Panc1 (cell line): ENCODE measurements at regions not wholly inside any gene's neighbourhood (a gene's known extent, or its start where the extent isn't known, plus 50 kb on each side); places are given as distances from the start of the nearest gene placed in this dataset.

Source experiments
- ATAC-seq: fragments of 200-7000 bp; cut with Tn5 transposase; 2 replicates; pipeline ENCODE4 v1.9.1; 2020; ENCODE audit warnings: mild to moderate bottlenecking, moderate library complexity
- BruUV-seq: library from RNA; stranded (reverse); fragments of 400-500 nt; replicated peaks from 2 replicates; lab custom pipeline; 2021; lab: Mats Ljungman, UMichigan
- CTCF ChIA-PET: fragments of 300-600 bp; sonication (Branson Sonifier 250); formaldehyde crosslinking; loops from one replicate; lab custom pipeline; 2022; ENCODE audit warnings: antibody characterized with exemption; lab: Charles Lee
- POLR2A ChIA-PET: fragments of 300-600 bp; sonication (Branson Sonifier 250); formaldehyde crosslinking; loops from one replicate; lab custom pipeline; 2022; ENCODE audit warnings: antibody characterized with exemption; lab: Charles Lee
- DNase-seq: peaks from one replicate; pipeline ENCODE4 v3.0.0-alpha.2; 2010; ENCODE audit warnings: low read depth, low spot score
- H3K27ac ChIP-seq: 2 replicates; pipeline ENCODE4 v1.5.1; 2011; ENCODE audit warnings: mild to moderate bottlenecking, low read length, inconsistent platforms
- H3K27me3 ChIP-seq: fragments of 200-500 bp; sonication (Bioruptor generic); 2 replicates; pipeline ENCODE4 v1.6.0; 2014; ENCODE audit warnings: low read length, inconsistent platforms; ENCODE audit not compliant: control insufficient read depth, insufficient read depth
- H3K36me3 ChIP-seq: fragments of 200-500 bp; sonication (Bioruptor generic); 2 replicates; pipeline ENCODE4 v1.5.1; 2014; ENCODE audit warnings: inconsistent platforms, mild to moderate bottlenecking, low read length, moderate library complexity; ENCODE audit not compliant: control insufficient read depth, insufficient read depth
- H3K4me1 ChIP-seq: 2 replicates; pipeline ENCODE4 v1.5.1; 2011; ENCODE audit warnings: inconsistent platforms, mild to moderate bottlenecking, low read length, moderate library complexity; ENCODE audit not compliant: control insufficient read depth, insufficient read depth
- H3K4me3 ChIP-seq, 2 experiments: 2 replicates each; pipeline ENCODE4 v1.5.1; 2011 to 2012; ENCODE audit warnings: low read depth in 2 of 2, low read length in 2 of 2, mild to moderate bottlenecking in 2 of 2, inconsistent platforms in 1 of 2, moderate library complexity in 1 of 2
- H3K9me3 ChIP-seq: fragments of 200-500 bp; sonication (Bioruptor generic); 2 replicates; pipeline ENCODE4 v1.5.1; 2014; ENCODE audit warnings: low read depth, mild to moderate bottlenecking, inconsistent platforms, low read length, moderate library complexity; ENCODE audit not compliant: control insufficient read depth, insufficient read depth
- CTCF ChIP-seq: fragments of 450-650 bp; IDR thresholded peaks from 2 replicates; pipeline ENCODE4 v1.5.1; 2017; ENCODE audit warnings: mild to moderate bottlenecking
- POLR2AphosphoS5 ChIP-seq: IDR thresholded peaks from 2 replicates; pipeline ENCODE4 v1.6.1; 2012; ENCODE audit warnings: mild to moderate bottlenecking, low read depth, low read length, moderate library complexity
- SIN3A ChIP-seq: IDR thresholded peaks from 2 replicates; pipeline ENCODE4 v1.6.1; 2012; ENCODE audit warnings: low read depth, mild to moderate bottlenecking, low read length, moderate library complexity, borderline replicate concordance; ENCODE audit not compliant: insufficient read depth
- TCF7L2 ChIP-seq: IDR thresholded peaks from 2 replicates; pipeline ENCODE4 v1.6.1; 2011; ENCODE audit warnings: mild to moderate bottlenecking, low read depth, low read length, inconsistent platforms
- in situ Hi-C: cut with HindIII; loops from 2 replicates; pipeline ENCODE4 v1.10.0; 2016; ENCODE audit warnings: low sequenced_read_pairs, low pct_unique_long_range_greater_than_20kb
- intact Hi-C: fragments of 100-400 bp; cut with micrococcal nuclease; formaldehyde crosslinking; loops from one replicate; pipeline ENCODE4 v1.10.0; 2022; ENCODE audit not compliant: unreplicated experiment
- TF ChIP-seq, protein P1 (sequence below), 2 experiments: IDR thresholded peaks; 2 replicates each; pipeline ENCODE4 v1.6.1; 2011 to 2012; ENCODE audit warnings: low read depth in 2 of 2, control low read depth in 1 of 2, low read length in 1 of 2, mild to moderate bottlenecking in 1 of 2, moderate library complexity in 1 of 2; ENCODE audit not compliant: insufficient read depth in 1 of 2

DNA sequence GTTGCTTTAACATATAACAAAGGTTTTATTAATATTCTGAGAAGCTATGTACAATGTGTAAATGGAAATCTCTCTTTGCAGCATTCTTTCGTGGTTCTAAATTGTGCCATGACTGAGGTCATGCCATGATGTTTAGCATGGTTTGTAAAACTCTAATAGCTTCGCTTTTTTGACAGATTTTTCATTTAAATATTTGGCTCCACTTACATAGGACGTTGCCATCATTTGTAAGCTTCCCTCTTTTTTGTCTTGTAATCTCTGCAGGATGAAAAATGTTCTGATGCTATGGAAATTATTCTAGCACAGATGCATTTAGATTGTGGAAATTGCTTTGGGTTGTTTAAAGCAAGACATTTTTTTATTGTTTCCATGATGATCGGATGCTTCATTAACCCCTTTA, 1054.8 kb downstream of the MAT2B start:
- H3K9me3 ChIP-seq = no peaks in the 10 kb centered on the region
- in situ Hi-C loops (no loop called here), intact Hi-C loops (no loop called here)
- no TSS peak for BruUV-seq
- ATAC-seq = no peak
- no peaks in the 10 kb centered on the region for H3K36me3 ChIP-seq
- H3K4me1 ChIP-seq = no peaks in the 10 kb centered on the region
- no peak overlapping the region for H3K27ac ChIP-seq
- POLR2A ChIA-PET = no interaction called here
- H3K27me3 ChIP-seq = no peaks in the 10 kb centered on the region
- CTCF ChIA-PET = no interaction called here
- no peak for TF ChIP-seq SIN3A
- DNase-seq = no peak
- no peak overlapping the region for H3K4me3 ChIP-seq

GRCh38 chr5:164561933-164562872, 1056.8 kb downstream of the MAT2B start:
- no peak for ATAC-seq
- POLR2A ChIA-PET = no interaction called here

More at GRCh38 chr5:164561933-164562872, 1056.8 kb downstream of the MAT2B start:
- Histone ChIP-seq H3K9me3 (no peaks in the 10 kb centered on the region), H3K4me1 (no peaks in the 10 kb centered on the region), H3K27ac (no peak overlapping the region), H3K36me3 (no peaks in the 10 kb centered on the region), H3K27me3 (no peaks in the 10 kb centered on the region), H3K4me3 (no peak overlapping the region)
- no TSS peak for BruUV-seq
- DNase-seq = no peak
- in situ Hi-C loops (no loop called here), intact Hi-C loops (no loop called here)
- TF ChIP-seq POLR2AphosphoS5 = no peak
- no peak for TF ChIP-seq TCF7L2
- TF ChIP-seq, protein P1, sequence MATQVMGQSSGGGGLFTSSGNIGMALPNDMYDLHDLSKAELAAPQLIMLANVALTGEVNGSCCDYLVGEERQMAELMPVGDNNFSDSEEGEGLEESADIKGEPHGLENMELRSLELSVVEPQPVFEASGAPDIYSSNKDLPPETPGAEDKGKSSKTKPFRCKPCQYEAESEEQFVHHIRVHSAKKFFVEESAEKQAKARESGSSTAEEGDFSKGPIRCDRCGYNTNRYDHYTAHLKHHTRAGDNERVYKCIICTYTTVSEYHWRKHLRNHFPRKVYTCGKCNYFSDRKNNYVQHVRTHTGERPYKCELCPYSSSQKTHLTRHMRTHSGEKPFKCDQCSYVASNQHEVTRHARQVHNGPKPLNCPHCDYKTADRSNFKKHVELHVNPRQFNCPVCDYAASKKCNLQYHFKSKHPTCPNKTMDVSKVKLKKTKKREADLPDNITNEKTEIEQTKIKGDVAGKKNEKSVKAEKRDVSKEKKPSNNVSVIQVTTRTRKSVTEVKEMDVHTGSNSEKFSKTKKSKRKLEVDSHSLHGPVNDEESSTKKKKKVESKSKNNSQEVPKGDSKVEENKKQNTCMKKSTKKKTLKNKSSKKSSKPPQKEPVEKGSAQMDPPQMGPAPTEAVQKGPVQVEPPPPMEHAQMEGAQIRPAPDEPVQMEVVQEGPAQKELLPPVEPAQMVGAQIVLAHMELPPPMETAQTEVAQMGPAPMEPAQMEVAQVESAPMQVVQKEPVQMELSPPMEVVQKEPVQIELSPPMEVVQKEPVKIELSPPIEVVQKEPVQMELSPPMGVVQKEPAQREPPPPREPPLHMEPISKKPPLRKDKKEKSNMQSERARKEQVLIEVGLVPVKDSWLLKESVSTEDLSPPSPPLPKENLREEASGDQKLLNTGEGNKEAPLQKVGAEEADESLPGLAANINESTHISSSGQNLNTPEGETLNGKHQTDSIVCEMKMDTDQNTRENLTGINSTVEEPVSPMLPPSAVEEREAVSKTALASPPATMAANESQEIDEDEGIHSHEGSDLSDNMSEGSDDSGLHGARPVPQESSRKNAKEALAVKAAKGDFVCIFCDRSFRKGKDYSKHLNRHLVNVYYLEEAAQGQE (IDR thresholded peaks at IDR 0.05; ENCODE audit: insufficient read depth in 1 of 2, low read depth in 2 of 2, low read length in 1 of 2) = no peak
- no peak for TF ChIP-seq SIN3A
- no peak for TF ChIP-seq CTCF
- CTCF ChIA-PET = no interaction called here
